GM19372 (cell line): ENCODE measurements at regions not wholly inside any gene's neighbourhood (a gene's known extent, or its start where the extent isn't known, plus 50 kb on each side); places are given as distances from the start of the nearest gene placed in this dataset.

Experiments used
- ATAC-seq: cut with Tn5 transposase; IDR thresholded peaks from one replicate; pipeline ENCODE4 v1.9.1; 2021; ENCODE audit warnings: mild to moderate bottlenecking, low read depth, moderate library complexity; ENCODE audit not compliant: unreplicated experiment

DNA sequence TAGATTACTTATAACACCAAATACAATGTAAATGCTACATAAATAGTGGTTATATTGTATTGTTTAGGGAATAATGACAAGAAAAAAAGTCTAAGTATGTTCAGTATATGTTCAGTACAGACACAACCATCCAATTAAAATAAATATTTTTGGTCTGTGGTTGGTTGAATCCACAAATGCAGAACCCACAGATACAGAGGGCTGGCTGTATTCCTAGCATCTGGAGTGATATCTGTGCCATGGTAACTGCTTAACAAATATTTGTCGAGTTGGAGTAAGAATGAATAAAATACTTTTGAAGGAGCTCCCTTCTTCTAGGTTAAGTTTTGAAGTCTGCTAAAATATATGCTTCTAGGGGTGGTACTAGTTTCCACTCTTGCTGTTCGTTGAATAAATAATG, 241.0 kb downstream of the KLF5 start:
- no peak for ATAC-seq

DNA sequence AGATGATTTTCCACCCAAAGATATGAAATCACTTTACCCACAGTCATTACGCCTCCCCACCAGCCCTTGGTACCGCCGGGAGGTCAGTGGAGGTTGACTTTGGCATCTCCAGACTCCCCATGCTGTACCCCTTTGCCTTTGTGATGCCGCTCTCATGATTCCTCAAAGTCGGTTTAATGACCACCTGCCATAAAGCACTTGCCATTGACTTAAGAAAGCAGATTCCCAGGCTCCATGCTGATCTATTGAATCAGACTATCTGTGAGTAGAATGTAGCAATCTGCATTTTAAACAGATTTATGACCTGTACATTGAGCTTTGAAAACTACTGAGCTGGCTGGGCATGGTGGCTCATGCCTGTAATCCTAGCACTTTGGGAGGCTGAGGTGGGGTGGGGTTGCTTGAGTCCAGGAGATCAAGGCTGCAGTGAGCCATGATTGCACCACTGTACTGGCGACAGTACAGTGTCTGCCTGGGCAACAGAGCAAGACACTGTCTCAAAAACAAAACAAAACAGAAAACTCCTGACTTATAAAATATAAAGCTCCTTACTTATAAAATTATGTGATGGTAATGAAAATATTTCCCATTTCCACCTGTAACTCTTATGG, 235.2 kb downstream of the KLF5 start:
- ATAC-seq, result no peak

DNA sequence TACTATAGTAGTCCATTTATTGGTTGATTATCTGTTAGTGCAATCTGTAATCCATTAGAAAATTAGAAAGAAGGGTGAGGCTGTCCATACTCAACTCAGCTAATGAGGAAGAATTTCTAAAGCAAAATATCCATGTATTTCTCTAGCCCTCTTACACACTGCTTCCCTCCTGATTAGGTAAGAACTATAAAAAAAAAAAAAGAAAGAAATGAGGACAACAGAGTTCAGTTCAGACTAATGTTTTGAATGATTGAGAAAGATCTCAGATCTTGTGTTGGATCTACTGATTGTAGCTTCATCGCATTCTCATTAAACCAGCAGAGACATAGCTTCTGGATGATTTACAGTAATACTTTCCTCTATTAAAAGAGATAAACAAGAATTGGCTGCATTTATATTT, 233.3 kb downstream of the KLF5 start:
- ATAC-seq, result no peak

DNA sequence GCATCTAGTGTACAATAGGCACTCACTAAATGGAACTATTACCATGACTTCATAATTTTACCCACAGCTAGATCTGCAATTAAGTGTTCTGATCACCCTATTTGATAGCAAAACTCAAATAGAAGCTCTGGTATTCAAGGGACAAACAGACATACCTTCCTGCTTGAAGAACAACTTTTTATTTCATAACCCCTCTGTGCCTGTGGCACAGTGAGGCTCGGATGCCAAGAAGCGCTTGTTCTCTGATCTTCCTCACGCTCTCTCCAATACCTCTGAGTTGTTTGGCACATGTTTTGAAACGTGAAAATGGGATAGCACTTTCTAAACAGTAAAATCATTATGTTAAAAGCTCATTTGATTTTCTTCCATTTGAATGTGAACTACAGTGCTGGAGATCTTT, 232.0 kb downstream of the KLF5 start:
- no peak for ATAC-seq

DNA sequence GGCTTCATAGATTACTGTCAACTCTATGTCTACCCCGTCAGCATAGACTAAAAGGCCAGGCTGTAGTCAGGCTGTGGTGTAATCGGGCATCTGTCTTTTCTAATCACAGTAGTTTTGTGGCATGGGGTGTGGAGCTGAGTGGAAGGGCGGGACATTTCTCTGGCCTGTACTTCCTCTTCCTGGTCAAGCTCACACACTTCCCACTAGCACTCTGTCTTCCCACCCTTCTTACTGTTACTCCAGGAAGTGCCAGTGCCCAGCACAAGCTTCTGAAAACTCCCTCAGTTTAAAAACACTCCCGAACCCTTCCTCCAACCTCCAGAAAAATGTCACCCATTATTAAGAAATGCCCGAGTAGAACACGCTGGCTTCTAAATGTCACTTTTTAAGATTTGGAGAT, 229.8 kb downstream of the KLF5 start:
- ATAC-seq, result no peak

DNA sequence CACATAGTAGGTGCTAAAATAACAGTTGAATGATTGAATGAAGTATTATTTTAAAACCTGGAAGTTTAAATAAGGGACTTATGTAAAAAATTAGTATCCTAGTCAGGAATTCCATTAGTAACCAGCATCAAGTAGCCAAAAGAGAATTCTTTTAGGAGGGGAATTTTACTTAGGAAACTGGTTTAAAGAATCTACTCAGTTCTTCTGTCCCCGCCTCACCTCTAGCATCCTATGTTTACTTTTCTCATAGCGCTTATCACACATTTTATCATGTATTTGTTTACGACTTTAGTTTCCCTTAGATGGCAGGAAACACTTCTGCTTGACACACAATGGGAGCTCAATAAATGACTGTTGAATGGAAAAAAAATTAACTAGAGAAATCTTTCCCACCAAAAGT, 229.0 kb downstream of the KLF5 start:
- ATAC-seq, result no peak

DNA sequence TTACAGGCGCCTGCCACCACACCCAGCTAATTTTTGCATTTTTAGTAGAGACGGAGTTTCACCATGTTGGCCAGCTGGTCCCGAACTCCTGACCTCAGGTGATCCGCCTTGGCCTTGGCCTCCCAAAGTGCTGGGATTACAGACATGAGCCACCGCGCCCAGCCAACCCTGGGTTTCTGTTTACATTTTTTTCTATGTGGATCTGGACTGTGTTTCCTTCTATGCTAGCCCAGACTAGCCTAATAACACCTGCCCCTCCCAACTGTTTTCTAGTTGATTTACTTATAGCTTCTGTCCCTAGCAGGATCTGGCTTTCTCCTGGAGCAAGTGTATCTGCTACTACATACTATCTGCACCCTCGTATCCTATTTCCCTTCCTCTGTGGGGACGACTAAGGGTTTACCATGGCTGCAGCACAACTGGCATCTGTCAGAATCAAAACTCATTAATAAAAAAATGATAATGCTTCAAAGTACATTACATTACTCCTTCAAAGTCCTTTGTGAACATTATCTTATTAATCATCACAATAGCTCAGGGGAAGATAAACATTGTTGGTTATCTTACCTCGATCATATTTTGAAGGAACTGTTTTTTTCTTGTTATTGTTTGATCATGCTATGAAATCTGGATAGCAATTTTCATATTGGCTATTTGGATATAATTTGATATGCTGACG, 228.3 kb downstream of the KLF5 start:
- ATAC-seq, result no peak

DNA sequence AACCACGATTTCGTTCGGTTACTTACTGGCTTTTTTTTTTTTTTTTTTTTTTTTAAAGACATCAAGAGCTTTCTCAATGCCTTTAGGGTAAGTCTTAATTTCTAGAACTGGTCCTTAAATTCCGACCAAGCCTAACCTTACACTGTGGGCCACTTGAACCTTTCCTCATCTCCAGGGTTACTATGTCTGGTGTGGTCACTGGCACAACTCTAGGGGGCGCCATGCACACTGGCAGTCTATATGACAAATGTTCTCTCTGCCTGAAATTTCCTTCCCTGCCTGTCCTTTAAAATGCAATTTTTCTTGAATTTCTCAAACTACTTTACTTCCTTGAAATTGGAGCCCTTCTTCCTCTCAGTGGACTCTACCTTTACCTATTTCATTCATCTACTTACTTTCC, 227.4 kb downstream of the KLF5 start:
- ATAC-seq, result no peak

DNA sequence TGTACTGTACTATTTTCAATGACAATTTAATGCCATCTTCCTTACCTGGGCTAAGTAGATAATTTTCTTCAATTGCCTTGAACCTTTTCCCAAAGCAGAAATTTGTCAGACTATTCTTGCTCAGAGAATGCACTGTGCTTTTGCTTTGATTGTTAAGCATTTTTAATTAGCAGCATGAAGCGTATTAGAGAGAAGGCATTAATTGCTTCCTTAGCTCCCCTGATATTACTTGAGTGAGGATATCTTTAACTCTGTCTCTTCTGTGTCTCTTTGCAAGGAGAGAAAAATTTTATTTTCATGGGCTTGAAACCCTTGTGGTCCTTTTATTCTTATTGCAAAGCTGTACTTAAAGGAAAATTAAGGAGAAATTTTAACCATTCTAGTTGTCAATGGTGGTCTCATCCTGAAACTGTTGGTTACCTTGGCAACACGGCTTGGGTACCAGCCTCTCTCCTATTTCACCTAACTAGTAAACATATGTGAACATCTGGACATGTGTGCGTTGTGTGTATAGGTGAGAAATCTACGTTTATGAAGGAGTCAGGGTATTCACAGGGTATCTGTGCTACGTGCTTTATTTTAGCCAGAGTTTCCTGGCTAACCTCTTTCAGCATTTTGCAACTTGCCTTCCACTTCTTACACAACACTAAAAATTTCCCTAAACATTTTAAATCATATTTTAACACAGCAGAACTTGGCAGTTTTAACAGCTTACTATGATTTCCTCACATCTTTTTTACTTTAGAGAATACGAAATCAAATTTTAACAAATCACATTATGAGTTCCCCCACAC, 225.5 kb downstream of the KLF5 start:
- ATAC-seq, result no peak

DNA sequence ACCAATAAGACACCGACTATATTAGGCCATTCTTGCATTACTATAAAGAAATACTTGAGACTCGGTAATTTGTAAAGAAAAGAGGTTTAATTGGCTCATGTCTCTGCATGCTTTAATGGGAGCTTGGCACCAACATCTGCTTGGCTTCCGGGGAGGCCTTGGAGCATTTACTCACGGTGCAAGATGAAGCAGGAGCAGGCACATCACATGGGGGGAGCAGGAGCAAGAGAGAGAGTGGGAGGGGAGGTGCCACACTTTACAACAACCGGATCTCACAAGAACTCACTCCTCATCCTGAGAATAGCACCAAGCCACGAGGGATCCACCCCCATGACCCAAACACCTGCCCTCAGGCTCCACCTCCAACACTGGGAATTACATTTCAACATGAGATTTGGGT, 224.8 kb downstream of the KLF5 start:
- no peak for ATAC-seq

DNA sequence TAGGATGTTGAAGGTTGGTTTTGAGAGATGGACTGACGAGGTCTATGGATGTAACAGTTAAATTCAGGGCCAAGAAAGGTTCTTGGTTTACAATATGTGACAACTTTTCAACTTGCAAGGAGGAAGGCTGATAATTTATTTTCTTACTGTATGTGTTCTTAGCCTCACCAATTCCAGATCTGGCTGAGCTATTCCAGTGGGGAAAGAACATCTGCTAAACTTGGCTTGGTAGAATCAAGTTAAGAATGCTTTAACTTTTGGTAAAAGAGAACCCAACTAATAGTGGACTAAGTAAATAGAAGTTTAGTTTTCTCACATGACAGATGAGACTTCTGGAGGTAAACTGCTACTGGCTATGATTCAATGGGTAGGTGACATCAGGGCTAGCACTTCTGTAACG, 222.9 kb downstream of the KLF5 start:
- no peak for ATAC-seq

DNA sequence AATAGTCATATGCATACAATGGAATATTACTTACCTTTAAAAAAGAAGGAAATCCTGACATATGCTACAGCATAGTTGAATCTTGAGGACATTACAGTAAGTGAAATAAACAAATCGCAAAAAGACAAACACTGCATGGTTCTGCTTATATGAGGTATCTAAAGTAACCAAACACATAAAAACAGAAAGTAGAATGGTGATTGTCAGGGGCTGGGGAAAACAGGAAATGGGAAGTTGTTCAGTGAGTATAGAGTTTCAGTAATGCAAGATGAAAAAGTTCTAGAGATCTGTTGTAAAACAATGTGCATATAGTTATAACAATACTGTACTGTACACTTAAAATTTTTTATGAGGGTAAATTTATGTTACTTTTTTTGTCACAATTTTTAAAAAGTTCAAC, 219.4 kb downstream of the KLF5 start:
- ATAC-seq, result no peak

DNA sequence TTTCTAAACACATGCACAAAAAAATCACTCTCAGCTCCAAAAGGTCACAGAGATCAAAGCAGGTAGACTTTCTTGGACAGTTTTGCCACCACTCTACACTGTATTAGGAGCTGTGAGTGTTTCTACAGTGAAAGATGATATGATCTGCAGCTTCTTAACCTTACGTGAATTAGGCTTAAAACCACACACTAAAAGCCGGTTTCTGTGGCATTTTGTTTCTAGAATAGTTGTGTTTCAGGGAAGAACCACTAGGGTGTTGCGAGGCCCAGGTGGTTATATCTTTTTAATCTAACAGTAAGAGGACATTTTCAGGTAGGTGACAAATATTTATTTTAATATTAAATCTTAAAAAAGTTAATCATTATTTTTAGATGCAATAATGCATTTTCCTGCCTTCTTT, 216.4 kb downstream of the KLF5 start:
- no peak for ATAC-seq

DNA sequence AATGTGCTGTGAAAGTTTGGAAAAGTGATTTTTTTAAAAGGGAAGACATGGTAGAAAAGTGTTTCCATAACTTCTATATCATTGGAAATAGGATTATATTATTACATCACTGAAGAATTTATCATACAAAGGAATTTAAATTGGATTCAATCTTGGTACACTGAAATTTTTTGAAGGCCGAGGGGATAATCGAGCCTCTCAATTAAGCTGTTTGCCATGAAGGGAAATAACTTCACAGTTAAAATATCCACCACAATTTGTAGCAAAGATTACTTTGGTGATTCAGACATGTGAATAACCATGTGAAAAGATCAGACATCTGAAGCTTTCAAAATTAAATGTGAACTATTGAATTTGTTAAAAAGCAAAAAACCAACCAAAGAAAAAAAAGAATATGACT, 215.3 kb downstream of the KLF5 start:
- no peak for ATAC-seq

DNA sequence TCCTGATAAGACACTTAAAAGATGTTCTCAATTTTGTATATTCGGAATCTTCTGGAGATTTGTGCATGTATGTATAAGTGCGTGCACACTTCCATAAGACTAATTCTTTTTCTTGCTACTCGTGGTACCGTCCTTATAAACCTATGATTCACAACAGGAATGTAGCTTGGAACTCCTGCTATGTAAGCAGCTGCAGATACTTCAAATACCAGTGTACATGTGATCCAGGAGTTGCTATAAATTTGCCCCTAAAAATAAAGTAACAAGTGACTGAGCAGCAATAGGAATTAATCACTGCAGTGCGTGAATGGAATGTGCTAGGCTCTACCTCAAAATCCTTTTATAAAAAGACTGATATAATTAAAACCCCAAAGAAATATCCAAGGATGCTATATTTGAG, 214.9 kb downstream of the KLF5 start:
- ATAC-seq, result no peak

DNA sequence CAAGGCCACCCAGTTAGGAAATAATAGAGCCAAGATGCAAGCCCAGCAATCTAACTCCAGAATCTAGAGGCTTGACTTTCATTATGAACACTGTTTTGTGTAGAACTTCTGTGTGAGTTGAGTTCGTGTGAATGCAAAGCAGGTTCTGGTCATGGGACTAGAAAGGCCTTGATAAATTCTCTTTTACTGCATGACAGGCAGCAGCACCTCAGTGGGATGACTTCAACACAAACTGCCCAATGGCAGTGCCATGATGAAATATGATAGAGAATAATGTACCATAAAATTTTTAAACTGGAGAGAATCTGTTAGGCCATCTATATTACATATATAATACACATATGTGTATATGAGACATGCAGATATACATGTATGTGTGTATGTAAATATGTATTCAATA, 214.5 kb downstream of the KLF5 start:
- ATAC-seq, result no peak

DNA sequence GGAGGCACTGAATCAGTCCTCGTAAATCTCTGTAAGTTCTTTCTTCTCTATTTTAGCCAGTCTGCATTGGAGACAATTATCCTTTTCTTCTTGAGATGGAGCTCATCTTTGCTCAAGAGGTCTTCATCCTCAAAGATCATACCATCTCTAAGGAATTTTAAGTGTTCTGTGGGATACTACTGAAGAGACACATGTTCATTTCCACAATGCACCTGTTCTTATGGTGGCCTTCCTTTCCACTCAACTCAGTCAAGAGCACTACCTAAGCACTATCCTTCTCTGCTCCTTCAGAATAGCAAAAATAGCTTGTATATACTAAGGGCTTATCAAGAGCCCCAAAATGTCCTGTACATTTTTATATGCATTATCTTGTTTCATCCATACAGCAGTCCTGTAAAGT, 214.0 kb downstream of the KLF5 start:
- no peak for ATAC-seq

DNA sequence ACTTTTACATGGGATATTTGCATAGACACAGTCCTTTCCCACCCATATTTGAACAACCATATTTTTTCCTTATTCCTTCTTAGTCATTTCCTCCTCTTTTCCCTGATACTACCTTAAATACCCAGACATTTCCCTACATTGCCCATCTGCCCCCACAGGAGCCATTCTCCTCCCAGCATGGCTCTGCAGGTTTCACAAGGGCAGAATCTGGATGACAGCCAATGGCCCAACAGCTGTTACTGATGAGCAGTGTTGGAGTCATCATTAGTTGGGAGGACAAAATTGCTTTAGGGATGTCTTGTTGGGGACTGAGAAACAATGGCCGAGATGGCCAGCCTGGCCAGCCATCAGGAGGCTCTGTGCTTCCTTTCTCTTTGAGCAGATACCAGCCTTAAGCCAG, 209.5 kb downstream of the KLF5 start:
- ATAC-seq, result no peak

DNA sequence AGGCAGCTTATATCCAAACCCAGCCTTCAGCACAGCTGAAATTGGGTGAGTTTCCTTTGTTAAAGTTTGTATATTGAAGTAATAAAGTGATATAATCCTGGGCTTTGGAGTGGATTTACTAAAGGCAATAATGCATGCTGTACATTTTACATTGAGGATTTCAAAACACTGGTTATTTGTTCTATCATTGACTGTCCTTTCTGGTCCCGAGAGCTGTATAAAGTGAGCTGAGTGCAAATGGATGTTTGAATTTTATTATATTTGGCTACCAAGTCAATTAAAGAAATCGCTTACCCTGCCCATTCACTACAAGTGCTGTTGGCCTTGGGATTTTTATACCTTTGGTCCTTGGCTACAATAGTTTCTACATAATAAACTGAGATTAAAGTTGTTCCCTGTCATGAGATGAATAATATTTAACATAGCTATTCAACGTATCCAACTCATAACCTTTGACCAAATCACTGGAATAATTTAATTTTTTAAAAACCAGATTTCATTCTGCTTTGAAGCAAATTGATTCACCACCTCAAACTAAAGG, 207.9 kb downstream of the KLF5 start:
- no peak for ATAC-seq

DNA sequence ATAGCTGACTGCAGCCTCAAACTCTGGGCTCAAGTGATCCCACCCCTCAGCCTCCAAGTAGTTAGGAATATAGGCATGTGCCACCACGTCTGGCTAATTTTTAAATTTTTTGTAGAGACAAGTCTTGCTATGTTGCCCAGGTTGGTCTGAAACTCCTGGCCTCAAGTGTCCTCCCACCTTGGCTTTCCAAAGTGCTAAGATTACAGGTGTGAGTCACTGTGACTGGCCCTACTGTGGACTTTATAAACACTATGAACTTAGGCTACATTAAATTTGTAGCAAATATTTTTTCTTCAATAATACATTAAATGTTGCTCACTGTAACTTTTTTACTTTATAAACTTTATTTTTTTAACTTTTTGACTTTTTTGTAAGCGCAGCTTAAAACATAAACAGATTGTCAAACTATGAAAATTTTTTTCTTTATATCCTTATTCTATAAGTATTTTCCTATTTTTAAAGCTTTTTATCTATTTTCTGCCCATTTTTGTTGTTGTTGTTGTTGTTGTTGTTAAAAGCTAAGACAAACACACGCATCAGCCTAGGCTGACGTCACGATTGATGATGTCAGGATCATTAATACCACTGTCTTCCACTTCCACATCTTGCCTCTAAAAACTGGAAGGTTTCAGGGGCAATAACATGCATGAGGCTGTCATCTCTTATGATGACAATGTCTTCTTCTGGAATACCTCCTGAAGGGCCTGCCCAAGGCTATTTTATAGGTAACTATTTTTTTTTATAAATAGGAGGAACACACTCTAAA, 204.2 kb downstream of the KLF5 start:
- no peak for ATAC-seq

DNA sequence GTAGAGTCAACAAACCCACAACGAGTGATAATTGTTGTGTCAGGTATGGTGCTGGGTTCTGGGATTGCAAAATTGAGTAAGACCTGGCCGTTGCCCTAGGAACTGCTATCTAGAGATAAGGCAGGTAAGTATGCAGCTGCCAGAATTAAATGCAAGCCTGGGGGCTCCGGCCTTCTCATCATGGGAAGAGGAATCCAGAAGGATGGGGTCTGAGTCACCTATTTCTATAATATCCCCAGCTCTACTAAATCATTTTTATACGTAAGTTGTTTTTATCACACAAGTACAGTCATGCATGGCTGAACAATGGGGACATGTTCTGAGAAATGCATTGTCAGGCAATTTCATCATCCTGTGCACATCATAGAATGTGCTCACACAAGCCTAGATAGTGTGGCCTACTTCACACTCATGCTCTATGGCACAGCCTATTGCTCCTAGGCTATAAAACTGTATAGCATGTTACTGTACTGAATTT, 203.0 kb downstream of the KLF5 start:
- ATAC-seq, result no peak
